Osteocyte (in vitro differentiated cells): ENCODE measurements at regions not wholly inside any gene's neighbourhood (a gene's known extent, or its start where the extent isn't known, plus 50 kb on each side); places are given as distances from the start of the nearest gene placed in this dataset.

Experiments
- DNase-seq: peaks from one replicate; pipeline ENCODE4 v3.0.0; 2021; ENCODE audit warnings: mixed read lengths; ENCODE audit not compliant: unreplicated experiment; ENCODE audit errors: extremely low spot score
- H3K27ac Mint-ChIP-seq: one replicate; pipeline ENCODE4 v1.8.0; 2021; ENCODE audit warnings: mild to moderate bottlenecking, mixed read lengths; ENCODE audit not compliant: unreplicated experiment
- H3K27me3 Mint-ChIP-seq: one replicate; pipeline ENCODE4 v1.8.0; 2021; ENCODE audit warnings: mixed read lengths; ENCODE audit not compliant: unreplicated experiment
- H3K36me3 Mint-ChIP-seq: one replicate; pipeline ENCODE4 v1.8.0; 2021; ENCODE audit warnings: mixed read lengths; ENCODE audit not compliant: unreplicated experiment
- H3K4me1 Mint-ChIP-seq: one replicate; pipeline ENCODE4 v1.8.0; 2021; ENCODE audit warnings: mixed read lengths; ENCODE audit not compliant: unreplicated experiment
- H3K4me3 Mint-ChIP-seq: one replicate; pipeline ENCODE4 v1.8.0; 2021; ENCODE audit warnings: mild to moderate bottlenecking, moderate library complexity, mixed read lengths; ENCODE audit not compliant: unreplicated experiment
- H3K9me3 Mint-ChIP-seq: one replicate; pipeline ENCODE4 v1.8.0; 2021; ENCODE audit warnings: mixed read lengths; ENCODE audit not compliant: unreplicated experiment
- CTCF ChIP-seq: fragments of 200-600 bp; sonication (generic); IDR thresholded peaks from 2 replicates; pipeline ENCODE4 v1.5.0; 2021; ENCODE audit warnings: antibody characterized with exemption, mild to moderate bottlenecking, moderate library complexity

- peaks cover 19% of the 10 kb centered on the region for H3K4me1 Mint-ChIP-seq
- H3K9me3 Mint-ChIP-seq, result peaks cover 5% of the 10 kb centered on the region
- no peak overlapping the region for H3K27ac Mint-ChIP-seq
- H3K27me3 Mint-ChIP-seq, result peaks cover 17% of the 10 kb centered on the region
- no peaks in the 10 kb centered on the region for H3K36me3 Mint-ChIP-seq
- TF ChIP-seq CTCF, result no peak
- H3K4me3 Mint-ChIP-seq, result no peak overlapping the region
- no peak for DNase-seq
Observed at GRCh38 chr17:13204607-13205237, 186.9 kb upstream of the ELAC2 start.

- no peak for DNase-seq
- no peaks in the 10 kb centered on the region for H3K36me3 Mint-ChIP-seq
- no peak overlapping the region for H3K27ac Mint-ChIP-seq
- peaks cover 22% of the 10 kb centered on the region for H3K27me3 Mint-ChIP-seq
- H3K4me1 Mint-ChIP-seq, result peaks cover 6% of the 10 kb centered on the region
- no peak overlapping the region for H3K4me3 Mint-ChIP-seq
- no peak for TF ChIP-seq CTCF
- H3K9me3 Mint-ChIP-seq, result peaks cover 5% of the 10 kb centered on the region
Observed at GRCh38 chr17:13202835-13203234, 185.0 kb upstream of the ELAC2 start.

- Mint-ChIP-seq H3K4me1 (peaks cover 5% of the 10 kb centered on the region), H3K4me3 (no peak overlapping the region), H3K9me3 (peaks cover 5% of the 10 kb centered on the region), H3K27me3 (peaks cover 25% of the 10 kb centered on the region), H3K27ac (no peak overlapping the region), H3K36me3 (no peaks in the 10 kb centered on the region)
- no peak for TF ChIP-seq CTCF
- no peak for DNase-seq
Observed at GRCh38 chr17:13200671-13201070, 182.8 kb upstream of the ELAC2 start.

- peaks cover 32% of the 10 kb centered on the region for H3K27me3 Mint-ChIP-seq
- no peaks in the 10 kb centered on the region for H3K36me3 Mint-ChIP-seq
- peaks cover 5% of the 10 kb centered on the region for H3K9me3 Mint-ChIP-seq
- no peak for DNase-seq
- no peak for TF ChIP-seq CTCF
- H3K27ac Mint-ChIP-seq, result no peak overlapping the region
- H3K4me3 Mint-ChIP-seq, result no peak overlapping the region
- H3K4me1 Mint-ChIP-seq, result no peaks in the 10 kb centered on the region
Observed at GRCh38 chr17:13199425-13199824, 181.6 kb upstream of the ELAC2 start.

GRCh38 chr17:13197586-13197985 lies 179.8 kb upstream of the ELAC2 start:
- Mint-ChIP-seq H3K4me3 (no peak overlapping the region), H3K9me3 (peaks cover 5% of the 10 kb centered on the region), H3K27ac (no peak overlapping the region), H3K4me1 (no peaks in the 10 kb centered on the region), H3K36me3 (no peaks in the 10 kb centered on the region), H3K27me3 (peaks cover 34% of the 10 kb centered on the region)
- no peak for TF ChIP-seq CTCF
- no peak for DNase-seq
